ENCODE measurements at regions not wholly inside any gene's neighbourhood (a gene's known extent, or its start where the extent isn't known, plus 50 kb on each side); places are given as distances from the start of the nearest gene placed in this dataset.

DNA sequence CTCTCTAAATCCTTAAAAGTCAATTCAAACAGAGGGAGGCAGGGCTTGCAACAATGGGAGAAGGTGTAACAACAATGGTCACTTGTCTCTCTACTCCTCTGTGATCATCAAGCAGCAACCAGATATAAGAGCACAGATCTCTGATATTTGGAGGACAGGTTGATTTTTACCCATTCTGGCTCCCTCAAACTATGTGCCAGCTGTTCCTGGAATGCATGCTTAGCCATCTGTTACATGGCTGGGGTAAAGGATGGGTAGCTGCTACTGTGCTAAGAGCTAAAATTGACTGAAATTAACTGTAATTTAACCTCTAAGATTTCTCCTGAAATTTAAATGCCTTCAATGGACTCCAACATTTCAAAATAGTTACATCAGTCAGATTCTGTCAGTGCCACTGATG lies 1459.9 kb downstream of the PCDH7 start:
- Histone ChIP-seq H2BK20ac (ENCODE audit: low read depth, low read length, poor library complexity, severe bottlenecking) (no peak overlapping the region), H3K79me1 (ENCODE audit: insufficient read depth, low read depth, low read length, poor library complexity, severe bottlenecking) (no peaks in the 10 kb centered on the region), H3K79me2 (ENCODE audit: insufficient read depth, low read length) (no peaks in the 10 kb centered on the region), H2AFZ (ENCODE audit: low read length) (no peak overlapping the region), H4K5ac (ENCODE audit: insufficient read length, low read depth, low read length) (no peak overlapping the region), H3K27me3 (ENCODE audit: insufficient read depth, low read length) (no peaks in the 10 kb centered on the region), H3K56ac (ENCODE audit: insufficient read length, low read depth, low read length) (no peak overlapping the region), H3K14ac (ENCODE audit: insufficient read depth, low read length) (no peak overlapping the region), H3K9me3 (ENCODE audit: control insufficient read depth, low read depth, low read length) (no peaks in the 10 kb centered on the region), H3K4me2 (ENCODE audit: insufficient read depth, insufficient read length, low read length) (no peak overlapping the region), H3K18ac (ENCODE audit: insufficient read length, low read depth, low read length) (no peak overlapping the region), H4K20me1 (ENCODE audit: control insufficient read depth, insufficient read depth, insufficient read length) (no peaks in the 10 kb centered on the region), H2BK15ac (ENCODE audit: low read depth, low read length) (no peak overlapping the region), H2BK120ac (ENCODE audit: low read depth, low read length, poor library complexity, severe bottlenecking) (no peak overlapping the region), H3K23me2 (ENCODE audit: insufficient read length, low read depth, low read length, poor library complexity, severe bottlenecking) (no peaks in the 10 kb centered on the region), H3K4me1 (ENCODE audit: insufficient read depth, low read length) (no peaks in the 10 kb centered on the region), H3T11ph (ENCODE audit: low read length) (no peak overlapping the region), H2BK5ac (ENCODE audit: insufficient read length, low read length) (no peak overlapping the region), H2AK5ac (ENCODE audit: insufficient read length, low read length) (no peak overlapping the region), H3K9ac (ENCODE audit: extremely low read depth, insufficient read length, low read length) (no peak overlapping the region), H3K4ac (ENCODE audit: low read depth, low read length) (no peak overlapping the region), H3K27ac (ENCODE audit: insufficient read length, low read depth, low read length) (no peak overlapping the region), H4K8ac (replicated peaks; ENCODE audit: insufficient read length, low read depth, low read length) (no peak overlapping the region), H3K23ac (ENCODE audit: insufficient read length, low read depth, low read length) (no peak overlapping the region), H2BK12ac (ENCODE audit: insufficient read length, low read depth, low read length) (no peak overlapping the region), H4K91ac (ENCODE audit: insufficient read length, low read depth, low read length) (no peak overlapping the region)
- TF ChIP-seq, protein P1, sequence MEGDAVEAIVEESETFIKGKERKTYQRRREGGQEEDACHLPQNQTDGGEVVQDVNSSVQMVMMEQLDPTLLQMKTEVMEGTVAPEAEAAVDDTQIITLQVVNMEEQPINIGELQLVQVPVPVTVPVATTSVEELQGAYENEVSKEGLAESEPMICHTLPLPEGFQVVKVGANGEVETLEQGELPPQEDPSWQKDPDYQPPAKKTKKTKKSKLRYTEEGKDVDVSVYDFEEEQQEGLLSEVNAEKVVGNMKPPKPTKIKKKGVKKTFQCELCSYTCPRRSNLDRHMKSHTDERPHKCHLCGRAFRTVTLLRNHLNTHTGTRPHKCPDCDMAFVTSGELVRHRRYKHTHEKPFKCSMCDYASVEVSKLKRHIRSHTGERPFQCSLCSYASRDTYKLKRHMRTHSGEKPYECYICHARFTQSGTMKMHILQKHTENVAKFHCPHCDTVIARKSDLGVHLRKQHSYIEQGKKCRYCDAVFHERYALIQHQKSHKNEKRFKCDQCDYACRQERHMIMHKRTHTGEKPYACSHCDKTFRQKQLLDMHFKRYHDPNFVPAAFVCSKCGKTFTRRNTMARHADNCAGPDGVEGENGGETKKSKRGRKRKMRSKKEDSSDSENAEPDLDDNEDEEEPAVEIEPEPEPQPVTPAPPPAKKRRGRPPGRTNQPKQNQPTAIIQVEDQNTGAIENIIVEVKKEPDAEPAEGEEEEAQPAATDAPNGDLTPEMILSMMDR (conservative IDR thresholded peaks at IDR 0.05) = no peak
- no peak overlapping the region for H3K4me3 Mint-ChIP-seq
- DNase-seq = no peak
- no peaks in the 10 kb centered on the region for H3K36me3 Mint-ChIP-seq (ENCODE audit: insufficient read depth in 1 of 3, low read depth in 3 of 3)
- H3K9me3 Mint-ChIP-seq = peaks cover 0 to 4% of the 10 kb centered on the region in 2 experiments; a peak in 1 of 5 replicates
- H3K27me3 Mint-ChIP-seq (ENCODE audit: low read depth) = no peaks in the 10 kb centered on the region
- H3K27ac Mint-ChIP-seq = no peak overlapping the region
- H3K4me1 Mint-ChIP-seq = peaks cover 3 to 4% of the 10 kb centered on the region in 2 experiments; a peak in 1 of 4 replicates

All from H9 (cell line).